ENCODE measurements at regions not wholly inside any gene's neighbourhood (a gene's known extent, or its start where the extent isn't known, plus 50 kb on each side); places are given as distances from the start of the nearest gene placed in this dataset.

DNA sequence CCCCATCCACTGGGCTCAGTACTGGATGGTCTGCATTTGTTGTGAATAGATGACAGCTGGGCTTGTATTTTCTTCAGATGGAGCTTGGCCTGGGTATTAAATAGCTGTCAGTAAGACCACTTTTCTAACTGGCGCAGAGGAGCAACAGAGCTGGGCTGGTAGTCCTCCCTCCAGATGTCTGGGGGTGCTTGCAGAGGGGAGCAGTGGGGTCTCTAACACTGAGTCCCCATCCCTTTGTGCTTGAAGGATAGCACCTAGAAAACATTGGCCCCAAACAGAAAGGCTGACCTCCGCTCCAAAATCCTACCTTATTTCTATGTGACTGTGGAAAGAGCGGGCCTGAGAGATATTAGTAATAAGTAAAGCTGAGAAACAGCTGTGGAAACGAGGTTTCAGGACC lies 131.6 kb upstream of the E2F8 start:
- Histone ChIP-seq H3K27me3 (ENCODE audit: control insufficient read depth in 3 of 3, insufficient read depth in 3 of 3, low read length in 2 of 3) (peaks cover 0 to 8% (median 6%) of the 10 kb centered on the region in 3 donors), H3K9ac (ENCODE audit: insufficient read depth in 1 of 2, low read length in 2 of 2) (no peak overlapping the region), H3K27ac (ENCODE audit: low read depth in 1 of 2, low read length in 1 of 2) (no peak overlapping the region), H3K4me1 (ENCODE audit: control insufficient read depth in 5 of 5, insufficient read depth in 5 of 5, low read length in 5 of 5) (peaks cover 2 to 9% (median 7%) of the 10 kb centered on the region in 5 donors), H3K9me3 (ENCODE audit: control insufficient read depth in 4 of 4, insufficient read depth in 3 of 4, low read length in 3 of 4) (no peaks in the 10 kb centered on the region), H3K4me3 (no peak overlapping the region), H3K36me3 (ENCODE audit: control insufficient read depth in 4 of 4, insufficient read depth in 4 of 4, low read length in 4 of 4) (no peaks in the 10 kb centered on the region)
- WGBS, 2 donors, result 77 to 88% methylated on average over 4 of the region's 4 CpGs
- DNase-seq (no peak), ATAC-seq (ENCODE audit: insufficient read depth, low FRiP score) (no peak)
- TF ChIP-seq, protein P1, sequence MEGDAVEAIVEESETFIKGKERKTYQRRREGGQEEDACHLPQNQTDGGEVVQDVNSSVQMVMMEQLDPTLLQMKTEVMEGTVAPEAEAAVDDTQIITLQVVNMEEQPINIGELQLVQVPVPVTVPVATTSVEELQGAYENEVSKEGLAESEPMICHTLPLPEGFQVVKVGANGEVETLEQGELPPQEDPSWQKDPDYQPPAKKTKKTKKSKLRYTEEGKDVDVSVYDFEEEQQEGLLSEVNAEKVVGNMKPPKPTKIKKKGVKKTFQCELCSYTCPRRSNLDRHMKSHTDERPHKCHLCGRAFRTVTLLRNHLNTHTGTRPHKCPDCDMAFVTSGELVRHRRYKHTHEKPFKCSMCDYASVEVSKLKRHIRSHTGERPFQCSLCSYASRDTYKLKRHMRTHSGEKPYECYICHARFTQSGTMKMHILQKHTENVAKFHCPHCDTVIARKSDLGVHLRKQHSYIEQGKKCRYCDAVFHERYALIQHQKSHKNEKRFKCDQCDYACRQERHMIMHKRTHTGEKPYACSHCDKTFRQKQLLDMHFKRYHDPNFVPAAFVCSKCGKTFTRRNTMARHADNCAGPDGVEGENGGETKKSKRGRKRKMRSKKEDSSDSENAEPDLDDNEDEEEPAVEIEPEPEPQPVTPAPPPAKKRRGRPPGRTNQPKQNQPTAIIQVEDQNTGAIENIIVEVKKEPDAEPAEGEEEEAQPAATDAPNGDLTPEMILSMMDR (IDR thresholded peaks at IDR 0.05; ENCODE audit: control extremely low read depth, extremely low read depth), result no peak

DNA sequence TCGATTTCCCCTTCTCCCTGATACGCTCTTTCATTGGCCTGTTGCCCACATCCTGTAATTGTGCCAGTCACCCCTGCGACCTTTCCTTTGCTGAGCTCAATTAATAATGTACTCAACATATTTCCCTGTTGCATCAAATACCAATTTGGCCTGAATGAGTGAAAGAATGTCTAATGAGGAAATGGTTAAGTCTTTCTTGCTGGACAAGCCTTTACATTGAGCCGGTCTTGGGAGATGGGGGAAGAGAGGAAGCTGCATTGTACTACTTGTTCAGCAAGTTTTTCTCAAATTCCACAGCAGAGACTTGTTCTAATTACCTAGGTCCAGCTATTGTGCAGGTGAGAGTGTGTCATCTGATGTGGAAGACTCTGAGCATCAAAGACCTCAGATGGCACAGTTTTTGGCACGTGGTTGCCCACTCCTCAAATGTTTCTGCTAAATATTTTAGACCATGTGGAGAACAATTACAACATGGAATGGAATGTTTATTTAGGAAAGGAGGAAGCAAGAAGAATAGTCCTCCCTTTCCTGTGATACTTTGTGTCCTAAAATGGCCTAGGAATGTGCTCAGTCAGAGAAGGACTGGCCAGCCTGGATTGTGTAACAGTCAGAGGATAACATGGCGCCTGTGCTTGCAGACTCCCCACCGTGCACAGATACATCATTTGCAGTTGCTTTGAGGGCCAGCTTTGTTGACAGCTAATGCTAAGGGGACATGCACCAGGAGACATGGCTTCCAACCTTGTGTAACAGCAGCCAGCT lies 129.5 kb upstream of the E2F8 start:
- Histone ChIP-seq H3K4me1 (ENCODE audit: control insufficient read depth in 5 of 5, insufficient read depth in 5 of 5, low read length in 5 of 5) (peaks cover 4 to 9% (median 7%) of the 10 kb centered on the region in 5 donors), H3K9ac (ENCODE audit: insufficient read depth in 1 of 2, low read length in 2 of 2) (no peak overlapping the region), H3K9me3 (ENCODE audit: control insufficient read depth in 4 of 4, insufficient read depth in 3 of 4, low read length in 3 of 4) (no peaks in the 10 kb centered on the region), H3K27ac (ENCODE audit: low read depth in 1 of 2, low read length in 1 of 2) (peak overlapping the region in 1 of 2 donors; percentile 26), H3K27me3 (ENCODE audit: control insufficient read depth in 3 of 3, insufficient read depth in 3 of 3, low read length in 2 of 3) (peaks cover 0 to 2% (median 0%) of the 10 kb centered on the region in 3 donors), H3K4me3 (no peak overlapping the region), H3K36me3 (ENCODE audit: control insufficient read depth in 4 of 4, insufficient read depth in 4 of 4, low read length in 4 of 4) (no peaks in the 10 kb centered on the region)
- DNase-seq (peak; percentile 31 to 58 (median 32)), ATAC-seq (ENCODE audit: insufficient read depth, low FRiP score) (peak; percentile 54)
- WGBS, 2 donors, result 29 to 32% methylated on average over 7 of the region's 7 CpGs
- TF ChIP-seq, protein P1 (IDR thresholded peaks at IDR 0.05; ENCODE audit: control extremely low read depth, extremely low read depth), result no peak

DNA sequence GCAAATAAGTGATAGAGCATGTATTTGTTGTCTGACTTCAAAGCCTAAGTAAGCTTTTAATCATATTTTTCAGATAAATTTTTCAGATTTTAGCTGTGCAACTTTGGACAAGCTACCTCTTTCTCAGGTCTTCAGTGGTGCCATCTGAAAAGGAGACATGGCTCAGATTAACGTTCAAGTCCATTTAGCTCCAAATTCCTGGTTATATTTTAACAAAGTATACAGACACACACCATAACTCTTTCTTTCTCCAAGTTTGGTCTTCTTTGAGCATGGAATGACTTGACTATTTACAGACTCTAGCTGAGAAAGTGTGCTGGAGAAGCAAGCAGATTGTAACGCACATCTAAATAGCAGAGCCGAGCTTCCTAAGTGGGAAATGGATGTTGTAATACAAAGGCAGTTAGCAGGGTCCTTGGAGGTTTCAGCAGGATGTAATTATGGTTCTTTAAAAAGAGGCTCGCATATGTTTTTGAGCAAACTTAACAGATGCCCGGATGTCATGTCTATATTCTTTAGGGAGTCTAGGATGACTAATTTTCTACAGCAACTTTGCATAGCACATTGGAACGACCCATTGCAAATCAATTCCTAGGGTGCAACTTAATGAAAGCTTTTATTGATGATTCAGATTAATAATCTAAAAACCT lies 128.1 kb upstream of the E2F8 start:
- 29 to 57% methylated on average over 6 of the region's 6 CpGs for WGBS, 2 donors
- H3K4me3 ChIP-seq, result no peak overlapping the region
- H3K36me3 ChIP-seq (ENCODE audit: control insufficient read depth in 4 of 4, insufficient read depth in 4 of 4, low read length in 4 of 4), result no peaks in the 10 kb centered on the region
- H3K9me3 ChIP-seq (ENCODE audit: control insufficient read depth in 4 of 4, insufficient read depth in 3 of 4, low read length in 3 of 4), result no peaks in the 10 kb centered on the region
- DNase-seq, result peak in 1 of 3 donors; percentile 24
- TF ChIP-seq, protein P1 (IDR thresholded peaks at IDR 0.05; ENCODE audit: control extremely low read depth, extremely low read depth), result no peak
- H3K9ac ChIP-seq (ENCODE audit: insufficient read depth in 1 of 2, low read length in 2 of 2), result no peak overlapping the region
- peaks cover 5 to 9% (median 7%) of the 10 kb centered on the region in 5 donors for H3K4me1 ChIP-seq (ENCODE audit: control insufficient read depth in 5 of 5, insufficient read depth in 5 of 5, low read length in 5 of 5)
- peaks cover 0 to 12% (median 0%) of the 10 kb centered on the region in 3 donors for H3K27me3 ChIP-seq (ENCODE audit: control insufficient read depth in 3 of 3, insufficient read depth in 3 of 3, low read length in 2 of 3)
- no peak overlapping the region for H3K27ac ChIP-seq (ENCODE audit: low read depth in 1 of 2, low read length in 1 of 2)
- ATAC-seq (ENCODE audit: insufficient read depth, low FRiP score), result no peak

All from lung (tissue), 11 donors.